H1 (cell line): ENCODE measurements at regions not wholly inside any gene's neighbourhood (a gene's known extent, or its start where the extent isn't known, plus 50 kb on each side); places are given as distances from the start of the nearest gene placed in this dataset.

ENCODE experiments used
- CTCF ChIA-PET: fragments of 300-600 bp; sonication (Branson Sonifier 250); formaldehyde crosslinking; loops from one replicate; lab custom pipeline; 2021; ENCODE audit not compliant: partially characterized antibody; lab: Charles Lee
- POLR2A ChIA-PET: fragments of 300-600 bp; sonication (Branson Sonifier 250); formaldehyde crosslinking; loops from one replicate; lab custom pipeline; 2021; ENCODE audit warnings: inconsistent platforms; ENCODE audit not compliant: partially characterized antibody; lab: Charles Lee
- DNase-seq, 2 experiments: peaks; one replicate each; pipeline versions ENCODE4 v3.0.0 to v3.0.0-alpha.2; 2010 to 2022; ENCODE audit warnings: low spot score in 2 of 2, low read depth in 1 of 2, mixed read lengths in 1 of 2
- FAIRE-seq: peaks from 2 replicates; lab custom pipeline; 2011; peaks lifted over from hg19 to GRCh38; lab: Jason Lieb, UNC
- H2AFZ ChIP-seq: 2 replicates; pipeline ENCODE4 v1.8.1; 2012; ENCODE audit warnings: low read length, inconsistent platforms
- H2AK5ac ChIP-seq: 2 replicates; pipeline ENCODE4 v1.6.1; 2013; ENCODE audit warnings: low read depth, low read length
- H2BK120ac ChIP-seq: replicated peaks from 2 replicates; pipeline ENCODE3; 2013; ENCODE audit warnings: low read depth, low read length, inconsistent platforms
- H2BK12ac ChIP-seq: 2 replicates; pipeline ENCODE4 v1.6.1; 2013; ENCODE audit warnings: low read depth, low read length
- H2BK15ac ChIP-seq: 2 replicates; pipeline ENCODE4 v1.6.1; 2013; ENCODE audit warnings: low read length
- H2BK20ac ChIP-seq: 2 replicates; pipeline ENCODE4 v1.6.1; 2013; ENCODE audit warnings: low read length
- H2BK5ac ChIP-seq: 2 replicates; pipeline ENCODE4 v1.6.1; 2013; ENCODE audit warnings: low read depth, low read length
- H3K14ac ChIP-seq: 2 replicates; pipeline ENCODE4 v1.6.1; 2013; ENCODE audit warnings: inconsistent platforms; ENCODE audit not compliant: insufficient read length
- H3K18ac ChIP-seq: 2 replicates; pipeline ENCODE4 v1.6.1; 2013; ENCODE audit warnings: low read length; ENCODE audit errors: extremely low read depth
- H3K23ac ChIP-seq: 2 replicates; pipeline ENCODE4 v1.6.1; 2013; ENCODE audit warnings: inconsistent platforms; ENCODE audit not compliant: insufficient read length
- H3K23me2 ChIP-seq: 2 replicates; pipeline ENCODE4 v1.6.1; 2013; ENCODE audit warnings: low read depth, low read length
- H3K27ac ChIP-seq: 2 replicates; pipeline ENCODE4 v1.6.1; 2011; ENCODE audit warnings: low read depth, low read length, inconsistent platforms
- H3K27me3 ChIP-seq, 4 experiments: replicated peaks in 1 of 4; 1 replicate in 1 of 4; 2 replicates in 3 of 4; pipeline versions ENCODE4 v1.6.1 to v1.8.1; 2011 to 2013; ENCODE audit warnings: low read length in 3 of 4, mild to moderate bottlenecking in 3 of 4, inconsistent platforms in 2 of 4, mixed read lengths in 2 of 4, moderate library complexity in 1 of 4; ENCODE audit not compliant: control insufficient read depth in 3 of 4, insufficient read depth in 3 of 4; ENCODE audit errors: extremely low read depth in 1 of 4
- H3K36me3 ChIP-seq, 4 experiments: 2 replicates each; pipeline versions ENCODE4 v1.6.1 to v1.8.1; 2011 to 2013; ENCODE audit warnings: mild to moderate bottlenecking in 4 of 4, low read length in 3 of 4, moderate library complexity in 2 of 4, control low read depth in 1 of 4, inconsistent platforms in 1 of 4; ENCODE audit not compliant: insufficient read depth in 4 of 4, control insufficient read depth in 2 of 4
- H3K4ac ChIP-seq: replicated peaks from 2 replicates; pipeline ENCODE3; 2013; ENCODE audit warnings: low read length, low read depth, mixed read lengths, inconsistent platforms; ENCODE audit not compliant: insufficient read length
- H3K4me1 ChIP-seq, 4 experiments: replicated peaks in 1 of 4; 1 replicate in 1 of 4; 2 replicates in 3 of 4; pipeline versions ENCODE4 v1.6.1 to v1.8.1; 2011 to 2013; ENCODE audit warnings: low read length in 3 of 4, inconsistent platforms in 2 of 4, mixed read lengths in 1 of 4; ENCODE audit not compliant: insufficient read depth in 4 of 4, control insufficient read depth in 3 of 4
- H3K4me2 ChIP-seq, 2 experiments: 2 replicates each; pipeline versions ENCODE4 v1.6.1 to v1.8.1; 2011 to 2013; ENCODE audit warnings: low read depth in 2 of 2, low read length in 2 of 2, control low read depth in 1 of 2, inconsistent platforms in 1 of 2, mild to moderate bottlenecking in 1 of 2; ENCODE audit not compliant: insufficient read depth in 1 of 2
- H3K4me3 ChIP-seq, 4 experiments: fragments of 200-600, 300-600 bp in 1 of 4; sonication (generic), shearing (Covaris generic), sonication (Bioruptor Twin) in 1 of 4; 2 replicates each; pipeline versions ENCODE4 v1.5.1 to v1.8.1; 2011 to 2016; ENCODE audit warnings: low read length in 4 of 4, low read depth in 3 of 4, control low read depth in 2 of 4, inconsistent platforms in 2 of 4, mild to moderate bottlenecking in 2 of 4, mixed read lengths in 1 of 4, moderate library complexity in 1 of 4; ENCODE audit not compliant: insufficient read depth in 2 of 4; ENCODE audit errors: extremely low read depth in 1 of 4
- H3K56ac ChIP-seq: replicated peaks from 2 replicates; pipeline ENCODE3; 2013; ENCODE audit warnings: low read depth, mild to moderate bottlenecking, mixed read lengths, low read length, inconsistent platforms; ENCODE audit not compliant: insufficient read length
- H3K79me1 ChIP-seq: 2 replicates; pipeline ENCODE4 v1.6.1; 2013; ENCODE audit warnings: low read depth, low read length, control low read depth
- H3K79me2 ChIP-seq, 2 experiments: 2 replicates each; pipeline versions ENCODE4 v1.6.1 to v1.8.1; 2012 to 2013; ENCODE audit warnings: low read length in 2 of 2, mild to moderate bottlenecking in 2 of 2, inconsistent platforms in 1 of 2; ENCODE audit not compliant: insufficient read depth in 2 of 2, control insufficient read depth in 1 of 2
- H3K9ac ChIP-seq, 4 experiments: replicated peaks in 1 of 4; 1 replicate in 1 of 4; 2 replicates in 3 of 4; pipeline versions ENCODE4 v1.6.1 to v1.8.1; 2011 to 2013; ENCODE audit warnings: low read depth in 3 of 4, low read length in 3 of 4, control low read depth in 2 of 4, mild to moderate bottlenecking in 2 of 4, moderate library complexity in 2 of 4, inconsistent platforms in 1 of 4; ENCODE audit errors: extremely low read depth in 1 of 4
- H3K9me3 ChIP-seq, 2 experiments: 2 replicates each; pipeline versions ENCODE4 v1.6.1 to v1.8.1; 2012 to 2013; ENCODE audit warnings: mild to moderate bottlenecking in 2 of 2, moderate library complexity in 2 of 2, control low read depth in 1 of 2, inconsistent platforms in 1 of 2, low read depth in 1 of 2, low read length in 1 of 2, mixed read lengths in 1 of 2; ENCODE audit not compliant: insufficient read depth in 2 of 2
- H4K20me1 ChIP-seq, 2 experiments: replicated peaks in 1 of 2; 2 replicates each; pipeline versions ENCODE3 to v1.8.1; 2011 to 2013; ENCODE audit warnings: inconsistent platforms in 2 of 2, low read length in 2 of 2, mild to moderate bottlenecking in 1 of 2; ENCODE audit not compliant: insufficient read depth in 2 of 2, control insufficient read depth in 1 of 2
- H4K5ac ChIP-seq: 2 replicates; pipeline ENCODE4 v1.6.1; 2013; ENCODE audit warnings: low read length, low read depth, mixed read lengths, inconsistent platforms; ENCODE audit not compliant: insufficient read length
- H4K8ac ChIP-seq: 2 replicates; pipeline ENCODE4 v1.8.0; 2013; ENCODE audit warnings: mild to moderate bottlenecking, moderate library complexity, low read length, inconsistent platforms; ENCODE audit not compliant: insufficient read depth; ENCODE audit errors: extremely low read depth
- H4K91ac ChIP-seq: replicated peaks from 2 replicates; pipeline ENCODE3; 2013; ENCODE audit warnings: low read length, mixed read lengths, inconsistent platforms; ENCODE audit not compliant: insufficient read length
- BRCA1 ChIP-seq: IDR thresholded peaks from 2 replicates; pipeline ENCODE4 v1.6.1; 2012; ENCODE audit warnings: low read depth, low read length, improper control_type of control experiment
- E2F6 ChIP-seq: IDR thresholded peaks from 2 replicates; pipeline ENCODE4 v1.6.1; 2012; ENCODE audit warnings: inconsistent platforms
- GABPA ChIP-seq: IDR thresholded peaks from 2 replicates; pipeline ENCODE4 v1.6.1; 2011; ENCODE audit warnings: mild to moderate bottlenecking, low read length, moderate library complexity, borderline replicate concordance; ENCODE audit not compliant: insufficient read depth
- NANOG ChIP-seq: IDR thresholded peaks from 2 replicates; pipeline ENCODE4 v1.6.1; 2011; ENCODE audit warnings: low read length, low read depth, mild to moderate bottlenecking, inconsistent platforms; ENCODE audit not compliant: insufficient read depth, poor library complexity, severe bottlenecking
- PHF8 ChIP-seq: fragments of 200-600 bp; sonication (generic); conservative IDR thresholded peaks from 2 replicates; pipeline ENCODE4 v1.7.1; 2012; ENCODE audit warnings: low read depth, mild to moderate bottlenecking, inconsistent platforms, low read length, moderate library complexity
- RBBP5 ChIP-seq: IDR thresholded peaks from 2 replicates; pipeline ENCODE4 v1.7.1; 2012; ENCODE audit warnings: low read depth, mild to moderate bottlenecking, inconsistent platforms, low read length, moderate library complexity, borderline replicate concordance
- SIN3A ChIP-seq, 2 experiments: IDR thresholded peaks in 1 of 2; conservative IDR thresholded peaks in 1 of 2; 2 replicates each; pipeline ENCODE4 v1.6.1; 2011 to 2012; ENCODE audit warnings: low read length in 2 of 2, improper control_type of control experiment in 1 of 2, low read depth in 1 of 2, mild to moderate bottlenecking in 1 of 2
- SUZ12 ChIP-seq: fragments of 200-600 bp; sonication (generic); IDR thresholded peaks from 2 replicates; pipeline ENCODE4 v1.6.1; 2012; ENCODE audit warnings: mild to moderate bottlenecking, inconsistent platforms, low read length, moderate library complexity, mixed read lengths
- WGBS, 2 experiments: shearing (Covaris generic) in 1 of 2; methylation state at CpG; one replicate each; pipeline versions ENCODE4 v1.1.6 to v1.1.7; 2013 to 2015; ENCODE audit warnings: low lambda C conversion rate in 2 of 2, mixed read lengths in 2 of 2, inconsistent platforms in 1 of 2, low coverage in 1 of 2, missing lambda C conversion rate in 1 of 2; ENCODE audit not compliant: insufficient replicate concordance in 2 of 2, insufficient coverage in 1 of 2, insufficient read length in 1 of 2; ENCODE audit errors: extremely low coverage in 1 of 2, missing lambda C conversion rate in 1 of 2; 5-methylcytosine and 5-hydroxymethylcytosine counted together
- TF ChIP-seq, protein P1 (sequence below): IDR thresholded peaks from 2 replicates; pipeline ENCODE4 v1.6.1; 2011; ENCODE audit warnings: low read depth, mild to moderate bottlenecking, low read length; ENCODE audit not compliant: insufficient read depth
- TF ChIP-seq, protein P2 (sequence below), 3 experiments: IDR thresholded peaks; 1 replicate in 2 of 3; 2 replicates in 1 of 3; pipeline versions ENCODE4 v1.5.1 to v1.6.1; 2011; ENCODE audit warnings: low read length in 3 of 3, mild to moderate bottlenecking in 3 of 3, inconsistent platforms in 2 of 3, low read depth in 1 of 3, moderate library complexity in 1 of 3; ENCODE audit not compliant: insufficient read depth in 1 of 3; ENCODE audit errors: control extremely low read depth in 1 of 3

GRCh38 chr13:83378908-83379307 lies 503.4 kb downstream of the SLITRK1 start:
- Histone ChIP-seq H2BK12ac (no peak overlapping the region), H3K4me2 (no peak overlapping the region), H2AK5ac (no peak overlapping the region), H3K14ac (no peak overlapping the region), H3K79me1 (no peaks in the 10 kb centered on the region), H3K36me3 (no peaks in the 10 kb centered on the region), H3K9me3 (no peaks in the 10 kb centered on the region), H3K18ac (no peak overlapping the region), H3K4me3 (no peak overlapping the region), H2AFZ (no peak overlapping the region), H4K8ac (no peak overlapping the region), H3K23me2 (peaks cover 2% of the 10 kb centered on the region; the same call in 1 of the 2 replicates), H3K4me1 (no peaks in the 10 kb centered on the region), H2BK120ac (no peak overlapping the region), H3K79me2 (no peaks in the 10 kb centered on the region), H3K23ac (no peak overlapping the region), H3K27me3 (no peaks in the 10 kb centered on the region), H3K27ac (no peak overlapping the region), H3K4ac (no peak overlapping the region), H4K5ac (no peak overlapping the region), H3K56ac (no peak overlapping the region), H3K9ac (no peak overlapping the region), H4K91ac (no peak overlapping the region), H2BK15ac (no peak overlapping the region), H2BK5ac (no peak overlapping the region), H2BK20ac (no peak overlapping the region), H4K20me1 (no peaks in the 10 kb centered on the region)
- ChIA-PET CTCF (no interaction called here), POLR2A (no interaction called here)
- FAIRE-seq (no peak), DNase-seq (no peak)
- 90% methylated on average over 1 of the region's 1 CpG; no CpG with 5 or more reads in 1 of the 2 experiments for WGBS, 2 experiments
- TF ChIP-seq GABPA = no peak
- no peak for TF ChIP-seq SUZ12
- TF ChIP-seq E2F6 = no peak
- TF ChIP-seq, protein P1, sequence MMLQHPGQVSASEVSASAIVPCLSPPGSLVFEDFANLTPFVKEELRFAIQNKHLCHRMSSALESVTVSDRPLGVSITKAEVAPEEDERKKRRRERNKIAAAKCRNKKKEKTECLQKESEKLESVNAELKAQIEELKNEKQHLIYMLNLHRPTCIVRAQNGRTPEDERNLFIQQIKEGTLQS = no peak
- TF ChIP-seq BRCA1 = no peak
- no peak for TF ChIP-seq PHF8
- no peak for TF ChIP-seq RBBP5
- TF ChIP-seq, protein P2, sequence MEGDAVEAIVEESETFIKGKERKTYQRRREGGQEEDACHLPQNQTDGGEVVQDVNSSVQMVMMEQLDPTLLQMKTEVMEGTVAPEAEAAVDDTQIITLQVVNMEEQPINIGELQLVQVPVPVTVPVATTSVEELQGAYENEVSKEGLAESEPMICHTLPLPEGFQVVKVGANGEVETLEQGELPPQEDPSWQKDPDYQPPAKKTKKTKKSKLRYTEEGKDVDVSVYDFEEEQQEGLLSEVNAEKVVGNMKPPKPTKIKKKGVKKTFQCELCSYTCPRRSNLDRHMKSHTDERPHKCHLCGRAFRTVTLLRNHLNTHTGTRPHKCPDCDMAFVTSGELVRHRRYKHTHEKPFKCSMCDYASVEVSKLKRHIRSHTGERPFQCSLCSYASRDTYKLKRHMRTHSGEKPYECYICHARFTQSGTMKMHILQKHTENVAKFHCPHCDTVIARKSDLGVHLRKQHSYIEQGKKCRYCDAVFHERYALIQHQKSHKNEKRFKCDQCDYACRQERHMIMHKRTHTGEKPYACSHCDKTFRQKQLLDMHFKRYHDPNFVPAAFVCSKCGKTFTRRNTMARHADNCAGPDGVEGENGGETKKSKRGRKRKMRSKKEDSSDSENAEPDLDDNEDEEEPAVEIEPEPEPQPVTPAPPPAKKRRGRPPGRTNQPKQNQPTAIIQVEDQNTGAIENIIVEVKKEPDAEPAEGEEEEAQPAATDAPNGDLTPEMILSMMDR (IDR thresholded peaks at IDR 0.05; ENCODE audit: control extremely low read depth in 1 of 3, insufficient read depth in 1 of 3, low read depth in 1 of 3, low read length in 3 of 3) = no peak
- TF ChIP-seq SIN3A (conservative IDR thresholded peaks at IDR 0.05 in 1 of 2, IDR thresholded peaks at IDR 0.05 in 1 of 2; ENCODE audit: low read depth in 1 of 2, low read length in 2 of 2) = no peak
- TF ChIP-seq NANOG = no peak
